ENCODE measurements at regions not wholly inside any gene's neighbourhood (a gene's known extent, or its start where the extent isn't known, plus 50 kb on each side); places are given as distances from the start of the nearest gene placed in this dataset.
A peak's percentile ranks its signal among the peaks of the same experiment; 100 is the strongest.

DNA sequence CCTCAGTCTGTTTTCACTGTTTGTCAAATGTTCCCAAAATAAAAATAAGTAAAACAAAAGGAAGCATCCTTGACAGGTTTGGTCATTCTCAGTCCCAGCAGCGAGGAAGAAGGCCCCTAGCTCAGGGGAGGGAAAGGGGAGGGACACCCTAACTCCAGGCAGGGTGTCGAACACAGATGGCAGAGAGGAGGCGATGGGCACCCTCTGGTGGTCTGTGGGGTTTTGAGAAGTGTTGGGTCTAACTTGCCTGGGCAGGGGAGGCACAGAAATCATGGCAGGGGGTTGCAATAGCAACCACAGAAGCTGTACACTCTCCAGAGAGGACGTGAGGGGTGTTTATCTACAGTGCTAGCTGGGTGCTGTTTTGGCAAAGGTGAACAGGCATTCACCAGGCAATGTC lies 229.8 kb upstream of the SFRP2 start:
- Histone ChIP-seq H3K36me3 (ENCODE audit: insufficient read depth) (no peaks in the 10 kb centered on the region), H3F3A (replicated peaks; ENCODE audit: low read depth) (no peaks in the 10 kb centered on the region), H4K20me1 (replicated peaks; ENCODE audit: insufficient read depth) (no peaks in the 10 kb centered on the region), H3K79me2 (replicated peaks; ENCODE audit: insufficient read depth) (no peaks in the 10 kb centered on the region), H3K27me3 (ENCODE audit: insufficient read depth) (no peaks in the 10 kb centered on the region), H3K4me1 (ENCODE audit: insufficient read depth) (peaks cover under 1% of the 10 kb centered on the region; the same call in 1 of the 2 replicates), H3K9me2 (ENCODE audit: insufficient read depth) (no peaks in the 10 kb centered on the region), H3K27ac (ENCODE audit: low read depth) (no peak overlapping the region), H3K4me2 (no peak overlapping the region), H2AFZ (no peak overlapping the region), H3K4me3 (no peak overlapping the region)
- Mint-ChIP-seq H3K27ac (no peak overlapping the region), H3K36me3 (ENCODE audit: low read depth) (no peaks in the 10 kb centered on the region), H3K9me3 (no peaks in the 10 kb centered on the region), H3K27me3 (ENCODE audit: insufficient read depth, low read depth, poor library complexity) (no peaks in the 10 kb centered on the region), H3K4me1 (peaks cover 11% of the 10 kb centered on the region; the same call in 2 of the 3 replicates), H3K4me3 (no peak overlapping the region)
- TF ChIP-seq ZNF331 (CRISPR knock-in tag; IDR thresholded peaks at IDR 0.05; ENCODE audit: low read depth) (no peak), CTCF (conservative IDR thresholded peaks at IDR 0.05; ENCODE audit: low read depth in 2 of 2) (peak; percentile 66 to 91), JUNB (IDR thresholded peaks at IDR 0.05; ENCODE audit: unreplicated experiment) (no peak), NANOG (IDR thresholded peaks at IDR 0.05; ENCODE audit: borderline replicate concordance) (no peak), EZH2phosphoT487 (IDR thresholded peaks at IDR 0.05; ENCODE audit: unreplicated experiment) (no peak), ZNF462 (CRISPR knock-in tag; IDR thresholded peaks at IDR 0.05) (no peak)
- TF ChIP-seq, protein P1, sequence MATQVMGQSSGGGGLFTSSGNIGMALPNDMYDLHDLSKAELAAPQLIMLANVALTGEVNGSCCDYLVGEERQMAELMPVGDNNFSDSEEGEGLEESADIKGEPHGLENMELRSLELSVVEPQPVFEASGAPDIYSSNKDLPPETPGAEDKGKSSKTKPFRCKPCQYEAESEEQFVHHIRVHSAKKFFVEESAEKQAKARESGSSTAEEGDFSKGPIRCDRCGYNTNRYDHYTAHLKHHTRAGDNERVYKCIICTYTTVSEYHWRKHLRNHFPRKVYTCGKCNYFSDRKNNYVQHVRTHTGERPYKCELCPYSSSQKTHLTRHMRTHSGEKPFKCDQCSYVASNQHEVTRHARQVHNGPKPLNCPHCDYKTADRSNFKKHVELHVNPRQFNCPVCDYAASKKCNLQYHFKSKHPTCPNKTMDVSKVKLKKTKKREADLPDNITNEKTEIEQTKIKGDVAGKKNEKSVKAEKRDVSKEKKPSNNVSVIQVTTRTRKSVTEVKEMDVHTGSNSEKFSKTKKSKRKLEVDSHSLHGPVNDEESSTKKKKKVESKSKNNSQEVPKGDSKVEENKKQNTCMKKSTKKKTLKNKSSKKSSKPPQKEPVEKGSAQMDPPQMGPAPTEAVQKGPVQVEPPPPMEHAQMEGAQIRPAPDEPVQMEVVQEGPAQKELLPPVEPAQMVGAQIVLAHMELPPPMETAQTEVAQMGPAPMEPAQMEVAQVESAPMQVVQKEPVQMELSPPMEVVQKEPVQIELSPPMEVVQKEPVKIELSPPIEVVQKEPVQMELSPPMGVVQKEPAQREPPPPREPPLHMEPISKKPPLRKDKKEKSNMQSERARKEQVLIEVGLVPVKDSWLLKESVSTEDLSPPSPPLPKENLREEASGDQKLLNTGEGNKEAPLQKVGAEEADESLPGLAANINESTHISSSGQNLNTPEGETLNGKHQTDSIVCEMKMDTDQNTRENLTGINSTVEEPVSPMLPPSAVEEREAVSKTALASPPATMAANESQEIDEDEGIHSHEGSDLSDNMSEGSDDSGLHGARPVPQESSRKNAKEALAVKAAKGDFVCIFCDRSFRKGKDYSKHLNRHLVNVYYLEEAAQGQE (IDR thresholded peaks at IDR 0.05; ENCODE audit: unreplicated experiment): no peak
- TF ChIP-seq, protein P2, sequence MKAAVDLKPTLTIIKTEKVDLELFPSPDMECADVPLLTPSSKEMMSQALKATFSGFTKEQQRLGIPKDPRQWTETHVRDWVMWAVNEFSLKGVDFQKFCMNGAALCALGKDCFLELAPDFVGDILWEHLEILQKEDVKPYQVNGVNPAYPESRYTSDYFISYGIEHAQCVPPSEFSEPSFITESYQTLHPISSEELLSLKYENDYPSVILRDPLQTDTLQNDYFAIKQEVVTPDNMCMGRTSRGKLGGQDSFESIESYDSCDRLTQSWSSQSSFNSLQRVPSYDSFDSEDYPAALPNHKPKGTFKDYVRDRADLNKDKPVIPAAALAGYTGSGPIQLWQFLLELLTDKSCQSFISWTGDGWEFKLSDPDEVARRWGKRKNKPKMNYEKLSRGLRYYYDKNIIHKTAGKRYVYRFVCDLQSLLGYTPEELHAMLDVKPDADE (IDR thresholded peaks at IDR 0.05): no peak
- ATAC-seq: peak; percentile 99
- DNase-seq (ENCODE audit: low spot score): peak; percentile 80
